Ishikawa (cell line): ENCODE measurements at regions not wholly inside any gene's neighbourhood (a gene's known extent, or its start where the extent isn't known, plus 50 kb on each side); places are given as distances from the start of the nearest gene placed in this dataset.

Experiments used
- CEBPB ChIP-seq: IDR thresholded peaks from 2 replicates; pipeline ENCODE4 v1.6.1; 2012
- CREB1 ChIP-seq: IDR thresholded peaks from 2 replicates; pipeline ENCODE4 v1.6.1; 2012; ENCODE audit warnings: low read depth
- EGR1 ChIP-seq: IDR thresholded peaks from 2 replicates; pipeline ENCODE4 v1.6.1; 2012
- EP300 ChIP-seq: IDR thresholded peaks from 2 replicates; pipeline ENCODE4 v1.6.1; 2012; ENCODE audit warnings: borderline replicate concordance
- FOXM1 ChIP-seq: IDR thresholded peaks from 2 replicates; pipeline ENCODE4 v1.6.1; 2012; ENCODE audit warnings: low read depth, borderline replicate concordance
- NFIC ChIP-seq: IDR thresholded peaks from 2 replicates; pipeline ENCODE4 v1.6.1; 2012
- RAD21 ChIP-seq: IDR thresholded peaks from 2 replicates; pipeline ENCODE4 v1.6.1; 2012; ENCODE audit warnings: low read depth
- TAF1 ChIP-seq: IDR thresholded peaks from 2 replicates; pipeline ENCODE4 v1.6.1; 2012; ENCODE audit warnings: low read depth, mild to moderate bottlenecking
- TCF12 ChIP-seq: IDR thresholded peaks from 2 replicates; pipeline ENCODE4 v1.6.1; 2012; ENCODE audit warnings: low read depth
- TEAD4 ChIP-seq: IDR thresholded peaks from 2 replicates; pipeline ENCODE4 v1.6.1; 2012
- USF1 ChIP-seq: IDR thresholded peaks from 2 replicates; pipeline ENCODE4 v1.6.1; 2012
- YY1 ChIP-seq: IDR thresholded peaks from 2 replicates; pipeline ENCODE4 v1.6.1; 2012; ENCODE audit warnings: low read depth
- ZBTB7A ChIP-seq: IDR thresholded peaks from 2 replicates; pipeline ENCODE4 v1.6.1; 2012; ENCODE audit warnings: low read depth
- TF ChIP-seq, protein P1 (sequence below): IDR thresholded peaks from 2 replicates; pipeline ENCODE4 v1.6.1; 2012; ENCODE audit warnings: low read depth, mild to moderate bottlenecking
- TF ChIP-seq, protein P2 (sequence below): IDR thresholded peaks from 2 replicates; pipeline ENCODE4 v1.6.1; 2012

DNA sequence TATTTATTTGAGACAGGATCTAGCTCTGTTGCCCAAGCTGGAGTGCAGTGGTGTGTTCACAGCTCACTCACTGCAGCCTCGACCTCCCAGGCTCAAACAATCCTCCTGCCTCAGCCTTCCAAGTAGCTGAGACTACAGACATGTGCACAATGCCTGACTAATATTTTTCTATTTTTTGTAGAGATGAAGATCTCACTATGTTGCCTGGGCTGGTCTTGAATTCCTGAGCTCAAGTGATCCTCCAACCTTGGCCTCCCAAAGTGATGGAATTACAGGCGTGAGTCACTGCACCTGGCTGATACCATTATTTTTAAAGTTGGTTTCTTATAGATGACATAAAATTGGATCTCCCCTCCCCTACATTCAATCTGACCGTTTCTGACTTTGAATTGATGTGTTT lies 139.5 kb upstream of the RGMA start:
- TF ChIP-seq RAD21 = no peak
- TF ChIP-seq CEBPB = no peak
- no peak for TF ChIP-seq EGR1
- TF ChIP-seq CREB1 = no peak
- TF ChIP-seq YY1 = no peak
- TF ChIP-seq TCF12 = no peak
- TF ChIP-seq, protein P1, sequence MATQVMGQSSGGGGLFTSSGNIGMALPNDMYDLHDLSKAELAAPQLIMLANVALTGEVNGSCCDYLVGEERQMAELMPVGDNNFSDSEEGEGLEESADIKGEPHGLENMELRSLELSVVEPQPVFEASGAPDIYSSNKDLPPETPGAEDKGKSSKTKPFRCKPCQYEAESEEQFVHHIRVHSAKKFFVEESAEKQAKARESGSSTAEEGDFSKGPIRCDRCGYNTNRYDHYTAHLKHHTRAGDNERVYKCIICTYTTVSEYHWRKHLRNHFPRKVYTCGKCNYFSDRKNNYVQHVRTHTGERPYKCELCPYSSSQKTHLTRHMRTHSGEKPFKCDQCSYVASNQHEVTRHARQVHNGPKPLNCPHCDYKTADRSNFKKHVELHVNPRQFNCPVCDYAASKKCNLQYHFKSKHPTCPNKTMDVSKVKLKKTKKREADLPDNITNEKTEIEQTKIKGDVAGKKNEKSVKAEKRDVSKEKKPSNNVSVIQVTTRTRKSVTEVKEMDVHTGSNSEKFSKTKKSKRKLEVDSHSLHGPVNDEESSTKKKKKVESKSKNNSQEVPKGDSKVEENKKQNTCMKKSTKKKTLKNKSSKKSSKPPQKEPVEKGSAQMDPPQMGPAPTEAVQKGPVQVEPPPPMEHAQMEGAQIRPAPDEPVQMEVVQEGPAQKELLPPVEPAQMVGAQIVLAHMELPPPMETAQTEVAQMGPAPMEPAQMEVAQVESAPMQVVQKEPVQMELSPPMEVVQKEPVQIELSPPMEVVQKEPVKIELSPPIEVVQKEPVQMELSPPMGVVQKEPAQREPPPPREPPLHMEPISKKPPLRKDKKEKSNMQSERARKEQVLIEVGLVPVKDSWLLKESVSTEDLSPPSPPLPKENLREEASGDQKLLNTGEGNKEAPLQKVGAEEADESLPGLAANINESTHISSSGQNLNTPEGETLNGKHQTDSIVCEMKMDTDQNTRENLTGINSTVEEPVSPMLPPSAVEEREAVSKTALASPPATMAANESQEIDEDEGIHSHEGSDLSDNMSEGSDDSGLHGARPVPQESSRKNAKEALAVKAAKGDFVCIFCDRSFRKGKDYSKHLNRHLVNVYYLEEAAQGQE = no peak
- TF ChIP-seq TAF1 = no peak
- no peak for TF ChIP-seq NFIC
- TF ChIP-seq, protein P2, sequence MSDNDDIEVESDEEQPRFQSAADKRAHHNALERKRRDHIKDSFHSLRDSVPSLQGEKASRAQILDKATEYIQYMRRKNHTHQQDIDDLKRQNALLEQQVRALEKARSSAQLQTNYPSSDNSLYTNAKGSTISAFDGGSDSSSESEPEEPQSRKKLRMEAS = no peak
- TF ChIP-seq USF1 = no peak
- TF ChIP-seq TEAD4 = no peak
- no peak for TF ChIP-seq EP300
- no peak for TF ChIP-seq FOXM1
- TF ChIP-seq ZBTB7A = no peak

DNA sequence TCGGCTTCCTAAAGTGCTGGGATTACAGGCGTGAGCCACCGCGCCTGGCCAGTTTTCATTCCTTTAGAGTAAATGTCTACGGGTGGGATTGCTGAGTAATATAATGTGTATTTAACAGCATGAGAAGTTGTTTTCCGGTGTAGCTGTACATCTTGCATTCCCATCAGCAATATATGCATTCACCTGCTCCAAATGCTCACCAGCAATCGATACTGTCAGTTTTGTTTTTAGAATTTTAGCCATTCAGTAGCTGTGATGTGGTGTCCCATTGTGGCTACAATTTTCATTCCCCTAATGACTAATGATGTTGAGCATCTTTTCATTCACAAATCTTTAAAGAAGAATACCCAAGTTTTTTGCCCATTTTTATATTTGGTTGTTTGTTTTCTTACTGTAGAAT lies 134.8 kb upstream of the RGMA start:
- TF ChIP-seq EP300 (no peak), CEBPB (no peak), USF1 (no peak)

DNA sequence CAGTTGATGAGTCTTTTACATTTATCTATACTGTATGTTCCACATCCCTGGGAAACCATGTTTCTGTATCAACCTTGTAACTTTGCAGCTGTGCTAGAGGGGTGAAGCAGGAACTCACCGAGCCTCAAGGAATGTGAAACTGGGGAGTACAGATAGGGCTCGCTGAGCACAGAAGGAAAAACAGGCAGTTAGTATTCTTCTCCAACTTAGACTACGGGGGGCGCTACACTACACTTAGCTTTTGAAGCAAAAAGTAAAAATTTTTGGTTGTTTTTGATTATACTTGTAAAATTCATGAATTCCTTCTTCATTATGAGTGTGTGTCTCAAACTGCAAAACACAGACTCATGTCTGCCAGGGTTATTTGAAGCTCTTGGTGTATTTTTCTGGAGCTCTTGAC lies 132.7 kb upstream of the RGMA start:
- TF ChIP-seq RAD21 = no peak
- no peak for TF ChIP-seq TEAD4
- no peak for TF ChIP-seq ZBTB7A
- TF ChIP-seq, protein P1 = no peak
- no peak for TF ChIP-seq CREB1
- no peak for TF ChIP-seq TAF1

GRCh38 chr15:93219859-93220420 lies 130.9 kb upstream of the RGMA start:
- TF ChIP-seq ZBTB7A (no peak), EP300 (no peak), RAD21 (no peak), USF1 (no peak), TCF12 (no peak)

GRCh38 chr15:93217343-93217742 lies 128.3 kb upstream of the RGMA start:
- TF ChIP-seq, protein P1 = no peak
- TF ChIP-seq USF1 (no peak), TAF1 (no peak), CREB1 (no peak), EGR1 (no peak), RAD21 (no peak), TCF12 (no peak), NFIC (no peak), CEBPB (no peak), ZBTB7A (no peak), YY1 (no peak), FOXM1 (no peak), EP300 (no peak), TEAD4 (no peak)
- TF ChIP-seq, protein P2 = no peak
